Mucosa of rectum (tissue), 2 donors: ENCODE measurements at regions not wholly inside any gene's neighbourhood (a gene's known extent, or its start where the extent isn't known, plus 50 kb on each side); places are given as distances from the start of the nearest gene placed in this dataset.

Experiments
- H3K27ac ChIP-seq, 2 donors: one replicate each; pipeline ENCODE4 v1.7.0; 2013; ENCODE audit warnings: inconsistent platforms in 2 of 2, low read depth in 2 of 2, low read length in 2 of 2
- H3K27me3 ChIP-seq, 2 donors: one replicate each; pipeline ENCODE4 v1.7.0; 2013; ENCODE audit warnings: low read length in 2 of 2; ENCODE audit not compliant: control insufficient read depth in 2 of 2, insufficient read depth in 2 of 2
- H3K36me3 ChIP-seq, 2 donors: one replicate each; pipeline ENCODE4 v1.7.0; 2013; ENCODE audit warnings: low read length in 2 of 2; ENCODE audit not compliant: control insufficient read depth in 2 of 2, insufficient read depth in 2 of 2
- H3K4me1 ChIP-seq, 2 donors: one replicate each; pipeline ENCODE4 v1.7.0; 2013; ENCODE audit warnings: low read length in 2 of 2, mild to moderate bottlenecking in 1 of 2; ENCODE audit not compliant: control insufficient read depth in 2 of 2, insufficient read depth in 2 of 2
- H3K4me3 ChIP-seq, 2 donors: one replicate each; pipeline ENCODE4 v1.7.0; 2013; ENCODE audit warnings: low read length in 2 of 2
- H3K9ac ChIP-seq, 2 donors: one replicate each; pipeline ENCODE4 v1.7.0; 2013; ENCODE audit warnings: low read length in 2 of 2, low read depth in 1 of 2, mild to moderate bottlenecking in 1 of 2
- H3K9me3 ChIP-seq, 2 donors: one replicate each; pipeline ENCODE4 v1.7.0; 2013; ENCODE audit warnings: low read length in 2 of 2; ENCODE audit not compliant: control insufficient read depth in 2 of 2
- donor health status: healthy.
- donor health status: Normal muscosa, but diverticular disease.

DNA sequence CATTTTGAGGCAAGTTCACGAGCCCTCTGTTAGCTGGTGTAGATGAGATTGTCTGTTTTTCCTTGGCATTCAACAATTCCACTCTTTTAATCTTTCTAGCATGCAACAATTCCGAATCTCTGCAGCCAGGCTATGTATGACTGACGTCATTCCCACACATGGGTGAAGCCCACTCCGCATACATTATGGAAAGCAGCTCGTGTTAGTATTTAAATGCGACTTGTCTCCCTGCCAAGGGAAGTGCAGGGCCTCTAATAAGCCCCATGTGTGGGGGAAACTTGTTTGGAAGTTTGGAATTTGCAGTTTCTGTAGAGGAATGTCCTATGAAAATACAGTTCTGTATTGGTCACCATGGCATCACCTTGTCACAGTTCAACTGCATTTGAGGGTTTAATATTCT, 146.0 kb upstream of the FBXL7 start:
- Histone ChIP-seq H3K36me3 (no peaks in the 10 kb centered on the region), H3K27ac (no peak overlapping the region), H3K4me1 (no peaks in the 10 kb centered on the region), H3K9ac (no peak overlapping the region), H3K4me3 (no peak overlapping the region), H3K9me3 (no peaks in the 10 kb centered on the region), H3K27me3 (no peaks in the 10 kb centered on the region)

DNA sequence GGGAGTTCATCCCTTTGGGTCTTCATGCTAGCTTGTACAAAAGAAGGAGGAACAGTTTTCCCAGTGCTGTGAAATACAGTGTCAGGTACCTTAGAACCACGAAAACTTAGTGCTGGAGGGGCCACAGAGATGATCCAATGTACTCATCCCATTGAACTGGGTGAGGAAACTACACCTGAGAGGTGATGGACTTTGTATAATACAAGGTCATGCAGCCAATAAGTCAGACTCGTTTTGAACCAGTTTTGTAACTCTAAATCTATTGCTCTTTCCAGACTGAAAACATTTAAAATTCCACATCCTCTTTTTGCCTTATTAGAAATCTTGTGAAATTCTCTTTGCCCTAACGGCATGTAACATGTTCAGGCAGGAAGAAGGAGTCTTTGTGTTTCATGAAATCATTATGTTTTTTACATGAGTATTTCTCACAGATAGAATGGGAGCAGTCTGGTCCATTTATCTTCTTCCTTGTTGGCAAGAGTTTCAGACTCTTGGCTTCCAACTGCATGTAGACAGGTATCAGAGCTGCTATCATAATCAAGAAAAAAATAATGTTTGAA, 146.8 kb upstream of the FBXL7 start:
- H3K9ac ChIP-seq = no peak overlapping the region

DNA sequence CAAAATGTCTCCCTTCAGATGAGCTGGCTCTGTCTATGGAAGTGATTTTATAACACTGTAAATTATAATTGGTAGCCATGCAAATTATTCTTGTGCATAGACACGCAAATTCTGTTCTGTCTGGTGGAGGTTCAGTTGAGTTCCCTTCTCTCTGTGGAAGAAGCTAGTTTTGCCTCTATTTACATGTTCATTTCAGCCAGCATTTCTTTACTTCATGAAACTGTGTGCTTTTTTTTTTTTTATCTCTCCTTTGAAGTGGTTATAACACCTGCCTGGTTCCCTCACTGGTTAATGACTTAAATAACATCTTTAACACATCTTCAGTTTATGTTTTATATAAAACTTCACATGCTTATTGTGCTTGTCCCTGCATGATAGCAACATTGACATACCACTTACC, 149.4 kb upstream of the FBXL7 start:
- H3K9ac ChIP-seq = no peak overlapping the region

More for the DNA sequence above, 146.8 kb upstream of the FBXL7 start:
- Histone ChIP-seq H3K9me3 (no peaks in the 10 kb centered on the region), H3K27ac (no peak overlapping the region), H3K4me3 (no peak overlapping the region), H3K36me3 (no peaks in the 10 kb centered on the region), H3K27me3 (no peaks in the 10 kb centered on the region), H3K4me1 (no peaks in the 10 kb centered on the region)

DNA sequence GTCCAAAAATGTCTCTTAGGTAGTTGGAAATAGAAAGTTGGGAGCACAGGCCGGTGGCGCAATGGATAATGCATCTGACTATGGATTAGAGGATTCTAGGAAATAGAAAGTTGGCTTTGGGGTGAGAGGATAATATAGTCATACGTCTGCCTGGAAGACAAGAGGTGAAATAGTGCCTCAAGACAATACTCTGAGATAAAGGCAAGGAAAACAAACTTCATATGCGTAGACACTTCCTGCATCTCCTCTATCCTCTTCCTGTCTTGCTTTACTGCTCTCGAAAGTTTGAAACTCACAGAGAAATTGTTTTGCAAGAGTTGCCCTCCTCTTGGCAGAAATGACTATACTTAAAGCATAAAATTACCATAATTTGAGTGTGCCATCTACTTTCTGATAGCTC, 153.2 kb upstream of the FBXL7 start:
- Histone ChIP-seq H3K9ac (no peak overlapping the region), H3K27me3 (no peaks in the 10 kb centered on the region), H3K4me1 (no peaks in the 10 kb centered on the region)

More for the DNA sequence above, 149.4 kb upstream of the FBXL7 start:
- Histone ChIP-seq H3K4me1 (no peaks in the 10 kb centered on the region), H3K36me3 (no peaks in the 10 kb centered on the region), H3K27ac (no peak overlapping the region), H3K27me3 (no peaks in the 10 kb centered on the region), H3K9me3 (no peaks in the 10 kb centered on the region), H3K4me3 (no peak overlapping the region)

DNA sequence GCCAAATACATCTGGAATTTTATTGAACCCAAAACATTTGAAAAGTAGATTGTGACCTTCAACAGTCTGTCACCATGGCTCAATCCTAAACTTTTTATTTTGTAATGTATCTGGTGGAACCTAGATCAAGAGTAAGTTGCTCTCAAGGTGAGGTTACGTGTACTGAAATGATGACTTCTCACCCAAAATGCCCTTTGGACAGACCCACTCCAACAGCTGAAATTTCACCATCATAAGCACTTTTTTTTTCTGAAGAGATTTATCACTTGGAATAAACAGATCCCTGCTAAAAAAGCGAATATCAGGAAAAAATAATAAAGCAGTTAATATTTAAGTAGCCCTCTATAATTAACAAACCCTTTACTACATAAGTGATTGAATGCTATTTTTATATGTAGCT, 155.0 kb upstream of the FBXL7 start:
- H3K4me1 ChIP-seq = no peaks in the 10 kb centered on the region
- no peaks in the 10 kb centered on the region for H3K36me3 ChIP-seq
- H3K9ac ChIP-seq = no peak overlapping the region
- H3K9me3 ChIP-seq = no peaks in the 10 kb centered on the region
- H3K27me3 ChIP-seq = no peaks in the 10 kb centered on the region
- no peak overlapping the region for H3K27ac ChIP-seq
- H3K4me3 ChIP-seq = no peak overlapping the region

More for the DNA sequence above, 153.2 kb upstream of the FBXL7 start:
- H3K4me3 ChIP-seq = no peak overlapping the region
- H3K27ac ChIP-seq = no peak overlapping the region
- no peaks in the 10 kb centered on the region for H3K36me3 ChIP-seq
- H3K9me3 ChIP-seq = no peaks in the 10 kb centered on the region

DNA sequence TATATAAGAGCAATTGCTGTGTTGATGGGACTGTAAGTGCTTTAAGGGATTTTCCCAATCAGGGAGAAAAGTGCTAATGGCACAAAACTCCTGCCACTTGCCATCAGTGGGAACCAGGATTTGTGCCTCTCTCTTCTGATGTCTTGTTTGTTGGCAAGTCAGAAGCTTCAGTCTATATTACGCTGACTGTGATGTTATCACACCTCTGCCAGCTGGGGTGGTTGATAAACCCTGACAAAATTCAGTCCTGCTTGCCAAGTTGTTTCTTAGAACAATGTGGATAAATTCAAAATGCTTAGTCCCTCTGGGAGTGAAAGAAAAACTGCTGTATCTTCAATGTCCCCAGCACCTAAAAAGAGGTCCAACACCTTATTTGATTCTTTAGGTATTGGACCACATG, 161.4 kb upstream of the FBXL7 start:
- Histone ChIP-seq H3K9me3 (no peaks in the 10 kb centered on the region), H3K9ac (no peak overlapping the region), H3K4me3 (no peak overlapping the region), H3K4me1 (no peaks in the 10 kb centered on the region), H3K27ac (no peak overlapping the region), H3K27me3 (no peaks in the 10 kb centered on the region), H3K36me3 (no peaks in the 10 kb centered on the region)

DNA sequence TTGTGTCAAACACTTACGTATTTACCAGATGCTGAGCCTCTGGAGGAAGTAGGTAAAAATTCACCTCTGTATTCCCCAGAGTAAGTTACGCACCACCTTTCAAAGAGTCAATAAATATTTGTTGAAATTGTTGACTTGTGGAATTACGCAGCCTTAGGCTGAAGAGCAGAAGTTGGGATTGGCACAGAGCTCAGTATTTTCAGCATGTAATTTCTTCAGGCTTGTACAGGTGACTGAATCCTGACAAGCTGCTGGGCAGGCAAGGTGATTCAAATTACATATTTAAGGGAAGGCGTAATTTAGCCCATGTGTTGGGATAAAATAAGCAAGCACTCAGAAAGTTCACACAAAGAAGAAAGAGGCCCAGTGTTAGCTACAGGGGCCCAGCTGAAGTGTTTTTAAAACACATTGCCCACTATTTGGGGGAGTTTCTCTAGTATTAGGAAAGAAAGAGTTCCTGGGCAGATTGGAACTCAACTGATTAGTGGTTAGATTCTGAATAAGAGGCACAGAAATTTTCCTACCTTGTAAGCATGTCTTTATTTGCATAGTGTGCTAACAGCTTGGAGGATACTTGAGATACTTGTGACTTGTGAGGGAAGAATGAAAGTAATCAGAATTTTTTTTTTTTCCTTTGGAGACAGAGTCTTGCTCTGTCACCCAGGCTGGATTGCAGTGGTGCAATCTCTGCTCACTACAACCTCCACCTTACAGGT, 165.3 kb upstream of the FBXL7 start:
- no peak overlapping the region for H3K4me3 ChIP-seq
- H3K27ac ChIP-seq = no peak overlapping the region
- H3K9ac ChIP-seq = no peak overlapping the region

DNA sequence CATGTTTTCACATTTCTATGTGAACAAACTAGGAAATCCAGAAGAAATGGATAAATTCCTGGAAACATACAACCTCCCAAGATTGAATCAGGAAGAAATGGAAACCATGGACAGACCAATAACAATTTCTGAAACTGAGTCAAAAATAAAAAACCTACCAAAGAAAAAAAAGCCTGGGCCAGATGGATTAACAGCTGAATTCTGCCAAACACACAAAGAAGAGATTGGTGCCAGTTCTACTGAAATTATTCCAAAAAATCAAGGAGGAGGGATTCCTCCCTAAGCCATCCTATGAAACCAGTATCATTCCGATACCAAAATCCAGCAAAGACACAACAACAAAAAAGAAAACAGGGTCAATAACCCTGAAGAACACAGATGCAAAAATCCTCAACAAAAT, 166.9 kb upstream of the FBXL7 start:
- Histone ChIP-seq H3K4me3 (no peak overlapping the region), H3K36me3 (no peaks in the 10 kb centered on the region), H3K9ac (no peak overlapping the region), H3K27me3 (no peaks in the 10 kb centered on the region), H3K9me3 (no peaks in the 10 kb centered on the region), H3K4me1 (no peaks in the 10 kb centered on the region), H3K27ac (no peak overlapping the region)

More for the DNA sequence above, 165.3 kb upstream of the FBXL7 start:
- Histone ChIP-seq H3K27me3 (no peaks in the 10 kb centered on the region), H3K4me1 (no peaks in the 10 kb centered on the region), H3K36me3 (no peaks in the 10 kb centered on the region), H3K9me3 (no peaks in the 10 kb centered on the region)

DNA sequence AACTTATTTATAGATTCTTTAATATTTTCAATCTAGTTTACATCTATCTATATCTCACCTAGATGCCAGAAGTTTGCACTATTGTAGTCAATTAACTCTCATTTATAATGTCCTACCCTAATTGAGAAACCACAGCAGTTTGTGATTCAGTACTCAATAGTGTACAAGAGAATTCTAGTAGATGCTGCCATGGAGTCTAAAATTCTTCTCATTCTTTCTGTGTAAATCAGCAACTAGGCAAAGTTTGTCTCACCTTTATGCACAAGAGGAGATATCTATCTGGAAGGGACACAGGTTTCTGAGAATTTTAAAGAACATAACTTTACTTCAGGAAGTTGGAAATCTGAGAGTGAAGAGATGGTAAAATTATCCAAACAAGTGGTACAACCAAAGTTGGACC, 173.0 kb upstream of the FBXL7 start:
- H3K4me1 ChIP-seq = no peaks in the 10 kb centered on the region
- no peaks in the 10 kb centered on the region for H3K36me3 ChIP-seq
- no peak overlapping the region for H3K4me3 ChIP-seq
- no peaks in the 10 kb centered on the region for H3K9me3 ChIP-seq
- H3K27ac ChIP-seq = no peak overlapping the region
- H3K27me3 ChIP-seq = no peaks in the 10 kb centered on the region
- H3K9ac ChIP-seq = no peak overlapping the region

DNA sequence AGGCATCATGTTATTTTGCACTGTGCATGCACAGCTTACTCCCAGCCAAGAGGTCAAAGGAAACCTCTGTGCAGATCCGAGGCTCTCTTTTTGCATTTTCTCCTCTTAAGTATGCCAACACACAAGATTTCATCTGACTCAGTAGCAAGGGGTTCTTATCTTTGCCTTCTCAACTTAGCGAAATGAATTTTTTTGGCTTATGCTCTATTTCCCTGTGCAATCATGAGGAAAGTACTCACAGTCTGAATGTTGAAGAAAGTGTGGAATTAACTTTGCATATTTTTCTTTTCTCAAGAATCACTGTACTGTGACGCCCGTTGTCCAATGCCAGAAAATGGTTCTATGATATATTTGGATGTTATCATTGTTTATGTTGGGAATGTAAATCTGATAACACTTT, 173.5 kb upstream of the FBXL7 start:
- H3K4me3 ChIP-seq = no peak overlapping the region
- no peak overlapping the region for H3K27ac ChIP-seq
- H3K27me3 ChIP-seq = no peaks in the 10 kb centered on the region
- no peaks in the 10 kb centered on the region for H3K4me1 ChIP-seq
- H3K9me3 ChIP-seq = no peaks in the 10 kb centered on the region
- no peaks in the 10 kb centered on the region for H3K36me3 ChIP-seq
- no peak overlapping the region for H3K9ac ChIP-seq
